ENCODE measurements at regions not wholly inside any gene's neighbourhood (a gene's known extent, or its start where the extent isn't known, plus 50 kb on each side); places are given as distances from the start of the nearest gene placed in this dataset.

DNA sequence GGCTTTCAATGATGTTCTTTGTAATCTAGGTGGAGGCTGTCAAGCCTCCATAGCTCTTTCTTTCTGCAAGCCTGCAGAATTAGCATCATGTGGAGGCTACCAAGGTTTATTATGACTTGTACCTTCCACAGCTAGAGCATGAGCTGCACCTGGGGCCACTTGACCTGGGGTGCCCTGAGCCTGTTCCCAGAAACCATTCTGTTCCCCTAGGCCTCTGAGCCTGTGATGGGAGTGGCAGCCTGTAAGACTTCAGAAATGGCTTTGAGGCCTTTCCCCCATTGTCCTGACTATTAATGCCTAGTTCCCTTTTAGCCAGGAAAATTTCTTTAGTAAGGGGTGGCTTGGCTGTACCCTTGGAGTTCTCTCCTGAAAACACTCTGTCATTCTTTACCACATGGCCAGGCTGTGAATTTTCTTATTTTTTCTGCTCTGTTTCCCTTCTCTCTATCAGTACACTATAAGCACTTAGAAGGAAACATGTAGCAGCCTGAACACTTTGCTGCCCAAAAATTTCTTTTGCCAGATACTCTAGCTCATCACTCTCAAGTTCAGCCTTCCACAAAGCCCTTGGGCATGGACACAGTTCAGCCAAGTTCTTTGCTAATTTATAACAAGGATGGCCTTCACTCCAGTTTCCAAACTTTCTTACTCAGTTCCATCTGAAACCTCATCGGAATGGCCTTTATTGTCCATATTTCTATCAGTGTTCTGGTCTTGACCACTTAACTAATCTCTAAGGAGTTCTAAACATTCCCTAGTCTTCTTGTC is 61.4 kb upstream of the NR3C1 start:
- H3K27me3 ChIP-seq (replicated peaks), result no peaks in the 10 kb centered on the region
- no peak overlapping the region for H3K27ac ChIP-seq
- TF ChIP-seq, protein P1, sequence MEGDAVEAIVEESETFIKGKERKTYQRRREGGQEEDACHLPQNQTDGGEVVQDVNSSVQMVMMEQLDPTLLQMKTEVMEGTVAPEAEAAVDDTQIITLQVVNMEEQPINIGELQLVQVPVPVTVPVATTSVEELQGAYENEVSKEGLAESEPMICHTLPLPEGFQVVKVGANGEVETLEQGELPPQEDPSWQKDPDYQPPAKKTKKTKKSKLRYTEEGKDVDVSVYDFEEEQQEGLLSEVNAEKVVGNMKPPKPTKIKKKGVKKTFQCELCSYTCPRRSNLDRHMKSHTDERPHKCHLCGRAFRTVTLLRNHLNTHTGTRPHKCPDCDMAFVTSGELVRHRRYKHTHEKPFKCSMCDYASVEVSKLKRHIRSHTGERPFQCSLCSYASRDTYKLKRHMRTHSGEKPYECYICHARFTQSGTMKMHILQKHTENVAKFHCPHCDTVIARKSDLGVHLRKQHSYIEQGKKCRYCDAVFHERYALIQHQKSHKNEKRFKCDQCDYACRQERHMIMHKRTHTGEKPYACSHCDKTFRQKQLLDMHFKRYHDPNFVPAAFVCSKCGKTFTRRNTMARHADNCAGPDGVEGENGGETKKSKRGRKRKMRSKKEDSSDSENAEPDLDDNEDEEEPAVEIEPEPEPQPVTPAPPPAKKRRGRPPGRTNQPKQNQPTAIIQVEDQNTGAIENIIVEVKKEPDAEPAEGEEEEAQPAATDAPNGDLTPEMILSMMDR (IDR thresholded peaks at IDR 0.05; ENCODE audit: low read depth, low read length, missing control alignments), result no peak
- H3K4me3 ChIP-seq (ENCODE audit: low read depth, low read length), result no peak overlapping the region
- in situ Hi-C loops (cut with HindIII; ENCODE audit: low pct_ligation_motif_present, low sequenced_read_pairs), result no loop called here
- no peaks in the 10 kb centered on the region for H3K36me3 ChIP-seq (replicated peaks)
- DNase-seq, result no peak

DNA sequence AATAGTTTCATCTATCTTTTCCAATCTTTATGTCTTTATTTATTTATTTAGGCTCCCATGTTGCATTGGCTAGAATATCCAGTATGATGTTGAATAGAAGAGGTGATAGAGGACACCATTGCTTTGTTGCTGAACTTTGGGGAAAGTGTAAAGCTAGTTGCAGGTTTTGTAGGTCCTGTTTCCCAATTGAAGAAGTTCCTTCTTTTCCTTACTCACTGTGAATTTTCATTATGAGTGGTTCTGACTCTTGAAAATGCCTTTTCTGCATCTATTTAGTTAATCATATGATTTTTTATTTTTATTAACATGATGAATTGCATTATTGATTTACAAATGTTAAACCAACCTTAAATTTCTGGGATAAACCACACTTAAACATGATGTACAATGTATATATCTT is 58.9 kb upstream of the NR3C1 start:
- H3K27ac ChIP-seq, result no peak overlapping the region
- no peak for DNase-seq
- in situ Hi-C loops (cut with HindIII; ENCODE audit: low pct_ligation_motif_present, low sequenced_read_pairs), result no loop called here
- H3K4me3 ChIP-seq (ENCODE audit: low read depth, low read length), result no peak overlapping the region
- no peaks in the 10 kb centered on the region for H3K27me3 ChIP-seq (replicated peaks)
- TF ChIP-seq, protein P1 (IDR thresholded peaks at IDR 0.05; ENCODE audit: low read depth, low read length, missing control alignments), result no peak
- no peaks in the 10 kb centered on the region for H3K36me3 ChIP-seq (replicated peaks)

DNA sequence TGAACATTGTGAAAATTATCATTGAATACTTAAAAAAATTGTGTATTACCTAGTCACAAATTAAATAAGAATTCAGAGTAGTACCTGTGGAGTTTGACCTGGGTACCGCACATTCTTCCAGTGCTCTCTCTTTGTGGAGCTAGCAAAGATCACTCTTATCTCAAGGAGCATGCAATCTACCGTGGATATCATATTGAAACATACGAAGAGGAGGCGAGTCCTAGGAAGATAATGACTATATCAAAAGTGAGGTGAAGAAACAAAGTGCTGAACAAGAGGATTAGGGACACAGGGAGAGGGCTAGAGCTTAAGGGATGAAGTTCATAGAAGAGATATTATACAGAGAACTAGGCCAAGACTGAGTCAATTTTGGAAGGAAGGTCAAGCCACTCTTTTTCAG is 55.9 kb upstream of the NR3C1 start:
- Histone ChIP-seq H3K36me3 (replicated peaks) (no peaks in the 10 kb centered on the region), H3K27me3 (replicated peaks) (no peaks in the 10 kb centered on the region), H3K27ac (no peak overlapping the region), H3K4me3 (ENCODE audit: low read depth, low read length) (no peak overlapping the region)
- no peak for DNase-seq
- in situ Hi-C loops (cut with HindIII; ENCODE audit: low pct_ligation_motif_present, low sequenced_read_pairs), result no loop called here
- TF ChIP-seq, protein P1 (IDR thresholded peaks at IDR 0.05; ENCODE audit: low read depth, low read length, missing control alignments), result no peak

DNA sequence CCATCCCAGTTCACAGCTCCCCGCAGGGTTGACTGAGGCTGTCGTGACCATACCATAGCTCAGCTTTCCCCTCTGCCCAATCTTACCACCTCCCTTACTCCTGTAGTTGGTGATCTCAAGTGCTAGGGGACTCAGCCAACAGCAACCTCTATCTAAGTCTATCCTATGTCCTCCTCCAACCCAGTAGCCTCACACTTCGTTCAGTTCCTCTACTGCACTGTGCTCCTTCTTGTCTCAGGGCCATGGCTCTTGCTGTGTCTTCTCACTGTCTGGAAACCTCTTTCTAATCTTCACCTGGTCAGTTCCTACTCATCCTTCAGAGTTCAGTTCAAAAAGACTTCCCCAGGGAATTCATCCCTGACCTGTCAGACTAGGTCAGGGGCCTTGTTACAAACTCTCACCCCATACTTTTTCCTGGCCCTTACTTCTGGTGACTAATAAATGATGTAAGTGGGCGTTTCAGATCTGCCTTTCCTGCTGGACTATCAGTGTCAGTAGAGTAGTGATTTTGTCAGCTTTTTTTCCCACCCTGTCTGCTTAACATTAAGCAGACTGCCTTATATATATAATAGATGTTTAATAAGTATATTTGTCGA is 53.6 kb upstream of the NR3C1 start:
- in situ Hi-C loops (cut with HindIII; ENCODE audit: low pct_ligation_motif_present, low sequenced_read_pairs), result no loop called here
- H3K27me3 ChIP-seq (replicated peaks), result no peaks in the 10 kb centered on the region
- no peak overlapping the region for H3K4me3 ChIP-seq (ENCODE audit: low read depth, low read length)
- no peaks in the 10 kb centered on the region for H3K36me3 ChIP-seq (replicated peaks)
- H3K27ac ChIP-seq, result no peak overlapping the region
- peak; percentile 43 for DNase-seq
- TF ChIP-seq, protein P1 (IDR thresholded peaks at IDR 0.05; ENCODE audit: low read depth, low read length, missing control alignments), result no peak

DNA sequence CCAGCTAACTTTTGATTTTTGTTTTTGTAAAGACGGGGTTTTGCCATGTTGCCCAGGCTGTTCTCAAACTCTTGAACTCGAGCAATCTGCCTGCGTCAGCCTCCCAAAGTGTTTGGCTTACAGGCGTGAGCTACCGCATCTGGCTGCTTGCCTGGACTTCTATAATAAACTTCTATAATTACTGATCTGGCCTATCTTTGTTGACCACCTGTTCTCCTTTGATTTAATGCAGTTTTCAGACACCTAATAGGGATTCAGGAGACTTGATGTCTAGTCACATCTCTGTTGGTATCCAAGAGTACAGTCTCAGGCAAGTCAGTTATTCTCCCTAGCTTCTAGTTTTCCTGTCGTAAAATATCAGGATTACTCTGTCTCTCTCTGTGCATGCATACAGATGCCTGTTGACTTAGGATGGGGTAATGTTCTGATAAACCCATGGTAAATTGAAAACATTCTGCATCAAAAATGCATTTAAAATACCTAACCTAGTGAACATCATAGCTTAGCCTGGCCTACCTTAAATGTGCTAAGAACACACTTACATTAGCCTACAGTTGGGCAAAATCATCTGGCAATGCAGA is 51.5 kb upstream of the NR3C1 start:
- Histone ChIP-seq H3K27me3 (replicated peaks) (no peaks in the 10 kb centered on the region), H3K27ac (no peak overlapping the region), H3K4me3 (ENCODE audit: low read depth, low read length) (no peak overlapping the region), H3K36me3 (replicated peaks) (no peaks in the 10 kb centered on the region)
- in situ Hi-C loops (cut with HindIII; ENCODE audit: low pct_ligation_motif_present, low sequenced_read_pairs), result no loop called here
- TF ChIP-seq, protein P1 (IDR thresholded peaks at IDR 0.05; ENCODE audit: low read depth, low read length, missing control alignments), result no peak
- DNase-seq, result no peak

Measured in brain microvascular endothelial cell (primary cell).